ENCODE measurements at regions not wholly inside any gene's neighbourhood (a gene's known extent, or its start where the extent isn't known, plus 50 kb on each side); places are given as distances from the start of the nearest gene placed in this dataset.

- DNase-seq: no peak
- H3K36me3 ChIP-seq (replicated peaks in 1 of 2; ENCODE audit: control extremely low read depth in 1 of 2, control insufficient read depth in 1 of 2, extremely low read depth in 1 of 2, insufficient read depth in 2 of 2, low read length in 1 of 2): no peaks in the 10 kb centered on the region
- ChIA-PET CTCF (no interaction called here), POLR2A (no interaction called here)
- H3K4me3 ChIP-seq (ENCODE audit: control extremely low read depth in 1 of 5, extremely low read depth in 1 of 5, insufficient read depth in 1 of 5, low read depth in 2 of 5, low read length in 4 of 5): no peak overlapping the region
- no peak overlapping the region for H3K9ac ChIP-seq (ENCODE audit: low read length)
- Mint-ChIP-seq H3K4me1 (no peaks in the 10 kb centered on the region), H3K4me3 (no peak overlapping the region), H3K9me3 (ENCODE audit: insufficient read depth) (no peaks in the 10 kb centered on the region), H3K27ac (no peak overlapping the region), H3K27me3 (peaks cover 6% of the 10 kb centered on the region)
- no peak overlapping the region for H3K27ac ChIP-seq (ENCODE audit: low read length in 2 of 2)
- intact Hi-C loops (cut with micrococcal nuclease): no loop called here
- no peaks in the 10 kb centered on the region for H3K27me3 ChIP-seq (replicated peaks in 1 of 4; ENCODE audit: control extremely low read depth in 1 of 4, control insufficient read depth in 3 of 4, insufficient read depth in 4 of 4, low read length in 3 of 4)
- no peaks in the 10 kb centered on the region for H4K20me1 ChIP-seq (ENCODE audit: control insufficient read depth, insufficient read depth, low read length, poor library complexity, severe bottlenecking)
- ATAC-seq (ENCODE audit: low read depth): no peak
- TF ChIP-seq CTCF (IDR thresholded peaks at IDR 0.05) (no peak), EZH2 (IDR thresholded peaks at IDR 0.05; ENCODE audit: borderline replicate concordance, insufficient read depth, low read depth, low read length, poor library complexity, severe bottlenecking) (no peak)
- no peak overlapping the region for H3K4me2 ChIP-seq (replicated peaks; ENCODE audit: low read depth, low read length, poor library complexity, severe bottlenecking)
- H3K4me1 ChIP-seq (ENCODE audit: control insufficient read depth in 2 of 2, insufficient read depth in 2 of 2, low read length in 2 of 2): no peaks in the 10 kb centered on the region
- no peak overlapping the region for H2AFZ ChIP-seq (ENCODE audit: insufficient read depth, low read depth, low read length, poor library complexity, severe bottlenecking)
- no peaks in the 10 kb centered on the region for H3K79me2 ChIP-seq (ENCODE audit: control insufficient read depth, insufficient read depth, low read length)
- no peaks in the 10 kb centered on the region for H3K9me3 ChIP-seq (ENCODE audit: control extremely low read depth in 1 of 3, control insufficient read depth in 2 of 3, insufficient read depth in 1 of 3, low read length in 2 of 3)
Measured at GRCh38 chrY:13615301-13615942, 88.3 kb upstream of the TMSB4Y start.

DNA sequence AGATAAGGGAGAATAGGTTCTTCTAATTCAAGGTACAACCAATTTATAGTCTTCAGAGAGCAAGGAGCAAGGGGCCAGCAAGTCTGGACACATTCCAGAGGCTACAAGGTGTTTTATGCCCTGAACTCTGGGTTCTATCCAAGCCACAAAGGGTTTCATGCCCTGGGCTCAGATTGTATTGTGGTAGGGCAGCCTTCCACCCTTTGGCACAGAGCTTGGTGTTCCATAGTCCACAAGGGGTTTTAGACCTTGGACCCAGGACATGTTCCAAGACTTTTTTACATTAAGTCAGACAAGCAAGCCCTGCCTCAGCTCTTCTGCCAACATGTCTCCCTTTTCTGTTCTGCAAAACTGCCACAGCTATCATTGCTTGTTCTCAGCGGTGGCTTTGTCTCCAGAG is 90.8 kb upstream of the TMSB4Y start:
- CTCF ChIA-PET: no interaction called here
- Histone ChIP-seq H4K20me1 (ENCODE audit: control insufficient read depth, insufficient read depth, low read length, poor library complexity, severe bottlenecking) (no peaks in the 10 kb centered on the region), H2AFZ (ENCODE audit: insufficient read depth, low read depth, low read length, poor library complexity, severe bottlenecking) (no peak overlapping the region), H3K36me3 (replicated peaks in 1 of 2; ENCODE audit: control extremely low read depth in 1 of 2, control insufficient read depth in 1 of 2, extremely low read depth in 1 of 2, insufficient read depth in 2 of 2, low read length in 1 of 2) (no peaks in the 10 kb centered on the region), H3K4me3 (ENCODE audit: control extremely low read depth in 1 of 5, extremely low read depth in 1 of 5, insufficient read depth in 1 of 5, low read depth in 2 of 5, low read length in 4 of 5) (no peak overlapping the region), H3K4me1 (ENCODE audit: control insufficient read depth in 2 of 2, insufficient read depth in 2 of 2, low read length in 2 of 2) (no peaks in the 10 kb centered on the region), H3K27ac (ENCODE audit: low read length in 2 of 2) (no peak overlapping the region), H3K9ac (ENCODE audit: low read length) (no peak overlapping the region), H3K27me3 (replicated peaks in 1 of 4; ENCODE audit: control extremely low read depth in 1 of 4, control insufficient read depth in 3 of 4, insufficient read depth in 4 of 4, low read length in 3 of 4) (no peaks in the 10 kb centered on the region), H3K9me3 (ENCODE audit: control extremely low read depth in 1 of 3, control insufficient read depth in 2 of 3, insufficient read depth in 1 of 3, low read length in 2 of 3) (no peaks in the 10 kb centered on the region), H3K79me2 (ENCODE audit: control insufficient read depth, insufficient read depth, low read length) (no peaks in the 10 kb centered on the region), H3K4me2 (replicated peaks; ENCODE audit: low read depth, low read length, poor library complexity, severe bottlenecking) (no peak overlapping the region)
- POLR2A ChIA-PET: no interaction called here
- peaks cover 6% of the 10 kb centered on the region for H3K27me3 Mint-ChIP-seq
- TF ChIP-seq EZH2 (IDR thresholded peaks at IDR 0.05; ENCODE audit: borderline replicate concordance, insufficient read depth, low read depth, low read length, poor library complexity, severe bottlenecking) (no peak), CTCF (IDR thresholded peaks at IDR 0.05) (no peak)
- WGBS (ENCODE audit: insufficient coverage): no CpG with 5 or more reads among the region's 1 CpG
- H3K27ac Mint-ChIP-seq: no peak overlapping the region
- no peaks in the 10 kb centered on the region for H3K4me1 Mint-ChIP-seq
- intact Hi-C loops (cut with micrococcal nuclease): no loop called here
- no peak overlapping the region for H3K4me3 Mint-ChIP-seq
- ATAC-seq (ENCODE audit: low read depth) (no peak), DNase-seq (no peak)
- H3K9me3 Mint-ChIP-seq (ENCODE audit: insufficient read depth): peaks cover 3% of the 10 kb centered on the region
